ENCODE measurements at regions not wholly inside any gene's neighbourhood (a gene's known extent, or its start where the extent isn't known, plus 50 kb on each side); places are given as distances from the start of the nearest gene placed in this dataset.

GRCh38 chr6:26312501-26313397, 52.2 kb upstream of the BTN3A2 start:
- Mint-ChIP-seq H3K9me3 (no peaks in the 10 kb centered on the region), H3K36me3 (ENCODE audit: low read depth) (peaks cover 14% of the 10 kb centered on the region), H3K27me3 (peaks cover 13% of the 10 kb centered on the region), H3K4me3 (peak overlapping the region; percentile 92), H3K27ac (peak overlapping the region; percentile 86), H3K4me1 (ENCODE audit: low read depth) (peaks cover 49% of the 10 kb centered on the region)
